ENCODE measurements at regions not wholly inside any gene's neighbourhood (a gene's known extent, or its start where the extent isn't known, plus 50 kb on each side); places are given as distances from the start of the nearest gene placed in this dataset.

DNA sequence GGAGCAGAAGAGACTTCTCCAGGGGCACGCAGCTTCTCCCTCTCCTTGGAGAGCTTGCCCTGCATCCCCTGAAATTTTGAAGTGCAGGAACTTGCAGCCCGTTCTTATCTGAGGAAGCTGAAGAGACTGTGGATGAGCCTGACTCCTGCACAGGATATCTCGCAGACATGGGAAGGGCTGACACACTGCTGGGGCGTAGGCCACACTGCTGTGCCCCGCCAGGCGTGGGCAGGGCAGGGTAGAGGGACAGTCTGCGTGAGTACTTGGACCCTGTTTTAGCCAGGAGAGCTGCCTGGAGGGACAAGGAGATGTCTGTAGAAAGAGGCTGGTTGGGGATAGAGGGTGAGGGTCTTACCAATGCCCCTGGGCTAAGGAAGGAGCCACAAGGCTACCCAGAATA is 353.7 kb upstream of the NBEA start:
- no peaks in the 10 kb centered on the region for H3K36me3 ChIP-seq (ENCODE audit: control insufficient read depth in 2 of 2, insufficient read depth in 2 of 2, low read length in 1 of 2)
- no peak overlapping the region for H3K4me3 ChIP-seq (ENCODE audit: low read depth in 1 of 2, low read length in 2 of 2)
- H3K27me3 ChIP-seq (ENCODE audit: control insufficient read depth in 1 of 2, insufficient read depth in 2 of 2, low read length in 2 of 2): no peaks in the 10 kb centered on the region
- no peak overlapping the region for H3K27ac ChIP-seq (ENCODE audit: low read depth in 2 of 2, low read length in 1 of 2)
- H3K9me3 ChIP-seq (ENCODE audit: control insufficient read depth in 2 of 2, insufficient read depth in 1 of 2, low read depth in 1 of 2, low read length in 1 of 2): peaks cover 0 to 2% of the 10 kb centered on the region in 2 donors
- 87 to 90% methylated on average over 7 of the region's 7 CpGs for WGBS, 2 donors
- H3K4me1 ChIP-seq (ENCODE audit: control insufficient read depth in 2 of 2, insufficient read depth in 2 of 2, low read length in 1 of 2): no peaks in the 10 kb centered on the region

DNA sequence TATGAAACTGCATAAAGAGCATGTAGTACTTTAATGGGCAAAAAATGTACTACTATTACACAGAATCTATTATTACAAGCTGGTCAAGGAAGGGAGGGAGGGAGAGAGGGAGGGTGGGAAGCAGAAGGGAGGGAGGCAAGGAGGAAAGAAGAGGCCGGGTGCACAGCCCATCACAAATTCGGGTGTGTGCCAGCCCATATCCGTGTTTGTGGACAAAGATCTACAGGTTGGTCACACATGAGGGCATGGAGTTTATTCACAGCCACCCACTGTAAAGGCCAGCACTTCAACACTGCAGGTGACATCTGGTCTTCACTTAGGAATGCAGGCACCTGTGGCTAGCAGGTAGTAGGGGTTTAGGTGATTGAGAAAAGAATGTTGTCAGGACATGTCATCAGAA is 352.5 kb upstream of the NBEA start:
- H3K9me3 ChIP-seq (ENCODE audit: control insufficient read depth in 2 of 2, insufficient read depth in 1 of 2, low read depth in 1 of 2, low read length in 1 of 2): peaks cover 0 to 2% of the 10 kb centered on the region in 2 donors
- no peaks in the 10 kb centered on the region for H3K27me3 ChIP-seq (ENCODE audit: control insufficient read depth in 1 of 2, insufficient read depth in 2 of 2, low read length in 2 of 2)
- H3K4me3 ChIP-seq (ENCODE audit: low read depth in 1 of 2, low read length in 2 of 2): no peak overlapping the region
- no peaks in the 10 kb centered on the region for H3K36me3 ChIP-seq (ENCODE audit: control insufficient read depth in 2 of 2, insufficient read depth in 2 of 2, low read length in 1 of 2)
- H3K27ac ChIP-seq (ENCODE audit: low read depth in 2 of 2, low read length in 1 of 2): no peak overlapping the region
- WGBS, 2 donors: 76 to 80% methylated on average over 3 of the region's 3 CpGs
- no peaks in the 10 kb centered on the region for H3K4me1 ChIP-seq (ENCODE audit: control insufficient read depth in 2 of 2, insufficient read depth in 2 of 2, low read length in 1 of 2)

DNA sequence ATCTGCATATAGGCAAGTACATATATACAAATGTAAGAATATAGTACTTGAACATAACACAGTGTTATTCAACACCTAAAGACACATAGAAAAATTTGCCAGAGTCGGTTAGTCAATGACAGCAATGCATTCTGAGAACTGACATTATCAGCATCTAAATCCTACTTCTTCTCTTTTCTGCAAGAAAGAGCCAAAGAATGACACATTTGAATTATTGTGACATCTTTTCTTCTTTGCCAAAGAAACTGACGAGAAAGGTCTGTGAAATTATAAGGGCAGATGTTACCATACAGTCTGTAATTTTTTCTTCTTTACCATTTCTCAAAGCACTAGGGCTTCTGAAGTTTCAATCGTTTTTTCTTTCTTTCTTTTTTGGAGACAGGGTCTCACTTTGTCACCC is 350.9 kb upstream of the NBEA start:
- no peak overlapping the region for H3K4me3 ChIP-seq (ENCODE audit: low read depth in 1 of 2, low read length in 2 of 2)
- H3K9me3 ChIP-seq (ENCODE audit: control insufficient read depth in 2 of 2, insufficient read depth in 1 of 2, low read depth in 1 of 2, low read length in 1 of 2): peaks cover 0 to 2% of the 10 kb centered on the region in 2 donors
- no peaks in the 10 kb centered on the region for H3K27me3 ChIP-seq (ENCODE audit: control insufficient read depth in 1 of 2, insufficient read depth in 2 of 2, low read length in 2 of 2)
- no peaks in the 10 kb centered on the region for H3K4me1 ChIP-seq (ENCODE audit: control insufficient read depth in 2 of 2, insufficient read depth in 2 of 2, low read length in 1 of 2)
- no peaks in the 10 kb centered on the region for H3K36me3 ChIP-seq (ENCODE audit: control insufficient read depth in 2 of 2, insufficient read depth in 2 of 2, low read length in 1 of 2)
- H3K27ac ChIP-seq (ENCODE audit: low read depth in 2 of 2, low read length in 1 of 2): peak overlapping the region in 1 of 2 donors; percentile 47
- 59 to 60% methylated on average over 3 of the region's 3 CpGs for WGBS, 2 donors

DNA sequence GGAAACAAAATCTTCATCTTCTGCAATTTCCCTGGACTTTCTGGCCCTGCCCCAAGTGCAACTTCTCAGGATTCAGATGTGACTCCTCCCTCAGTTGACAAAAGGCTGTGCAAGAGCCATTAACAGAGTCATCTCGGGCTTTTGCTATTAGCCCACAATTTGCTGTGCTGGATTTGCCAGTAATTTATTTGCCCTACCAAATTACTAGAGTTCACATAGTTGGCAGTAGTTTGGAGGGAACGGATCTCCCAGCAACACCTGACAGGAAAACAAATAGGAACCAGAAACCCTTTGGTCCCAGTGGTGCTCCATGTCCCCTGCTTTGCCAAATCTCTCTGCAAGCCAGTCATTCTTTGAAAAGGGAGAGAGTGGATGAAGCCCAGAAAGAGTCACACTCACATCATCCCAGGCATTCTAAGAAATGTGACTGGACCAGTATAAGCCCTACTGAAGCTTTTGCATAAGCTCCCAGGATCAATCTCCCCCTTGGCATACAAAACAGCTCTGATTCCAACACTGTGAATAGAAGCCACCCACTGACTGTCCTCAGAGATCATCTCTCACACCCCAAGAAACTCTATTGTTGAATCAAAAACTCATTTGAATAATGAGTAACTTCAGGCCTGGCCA is 350.1 kb upstream of the NBEA start:
- Histone ChIP-seq H3K4me1 (ENCODE audit: control insufficient read depth in 2 of 2, insufficient read depth in 2 of 2, low read length in 1 of 2) (no peaks in the 10 kb centered on the region), H3K9me3 (ENCODE audit: control insufficient read depth in 2 of 2, insufficient read depth in 1 of 2, low read depth in 1 of 2, low read length in 1 of 2) (peaks cover 0 to 2% of the 10 kb centered on the region in 2 donors), H3K27ac (ENCODE audit: low read depth in 2 of 2, low read length in 1 of 2) (no peak overlapping the region), H3K4me3 (ENCODE audit: low read depth in 1 of 2, low read length in 2 of 2) (no peak overlapping the region), H3K36me3 (ENCODE audit: control insufficient read depth in 2 of 2, insufficient read depth in 2 of 2, low read length in 1 of 2) (no peaks in the 10 kb centered on the region), H3K27me3 (ENCODE audit: control insufficient read depth in 1 of 2, insufficient read depth in 2 of 2, low read length in 2 of 2) (no peaks in the 10 kb centered on the region)
- WGBS, 2 donors: 21 to 35% methylated on average over 2 of the region's 2 CpGs

DNA sequence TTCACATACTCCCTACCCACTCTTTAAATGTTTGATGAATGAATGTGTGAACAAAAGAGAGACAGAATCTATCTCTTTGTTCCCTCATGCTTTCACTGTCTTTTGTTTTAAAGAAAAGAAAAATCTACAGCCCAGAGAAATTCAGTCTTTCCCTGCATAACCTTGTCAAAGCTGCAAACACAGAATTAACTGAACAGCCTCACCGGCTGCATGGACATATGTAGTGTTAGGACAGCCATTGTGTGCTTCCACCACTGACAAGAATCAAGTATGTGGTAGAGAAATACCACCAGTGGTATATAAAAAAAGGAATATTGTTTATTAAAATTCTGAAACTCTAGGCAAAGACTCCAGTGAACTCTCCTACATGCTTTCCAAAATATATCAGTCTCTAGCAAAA is 348.4 kb upstream of the NBEA start:
- H3K27me3 ChIP-seq (ENCODE audit: control insufficient read depth in 1 of 2, insufficient read depth in 2 of 2, low read length in 2 of 2): no peaks in the 10 kb centered on the region
- H3K4me3 ChIP-seq (ENCODE audit: low read depth in 1 of 2, low read length in 2 of 2): no peak overlapping the region
- H3K4me1 ChIP-seq (ENCODE audit: control insufficient read depth in 2 of 2, insufficient read depth in 2 of 2, low read length in 1 of 2): no peaks in the 10 kb centered on the region
- no peaks in the 10 kb centered on the region for H3K36me3 ChIP-seq (ENCODE audit: control insufficient read depth in 2 of 2, insufficient read depth in 2 of 2, low read length in 1 of 2)
- 82 to 85% methylated on average over 1 of the region's 1 CpG for WGBS, 2 donors
- H3K9me3 ChIP-seq (ENCODE audit: control insufficient read depth in 2 of 2, insufficient read depth in 1 of 2, low read depth in 1 of 2, low read length in 1 of 2): peaks cover 0 to 2% of the 10 kb centered on the region in 2 donors
- H3K27ac ChIP-seq (ENCODE audit: low read depth in 2 of 2, low read length in 1 of 2): no peak overlapping the region

DNA sequence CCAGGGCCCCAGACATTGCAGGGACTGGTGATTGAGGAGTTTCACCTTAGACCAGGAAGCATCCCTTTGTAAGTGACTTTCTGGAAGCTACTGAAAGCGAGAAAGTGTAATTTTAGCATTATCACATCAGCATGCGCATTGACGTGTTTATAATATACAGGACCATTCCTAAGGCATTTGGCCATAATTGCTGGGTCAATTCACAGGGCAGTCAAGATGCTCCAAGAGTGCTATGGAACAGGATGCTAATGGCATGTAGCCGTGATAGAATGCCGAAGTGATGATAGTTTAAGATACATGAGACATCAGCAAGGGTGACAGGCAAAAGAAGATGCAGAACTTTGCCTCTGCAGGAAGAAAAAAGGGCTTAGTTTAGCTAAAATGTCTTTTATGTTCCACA is 347.6 kb upstream of the NBEA start:
- WGBS, 2 donors: 87 to 92% methylated on average over 5 of the region's 5 CpGs
- no peaks in the 10 kb centered on the region for H3K36me3 ChIP-seq (ENCODE audit: control insufficient read depth in 2 of 2, insufficient read depth in 2 of 2, low read length in 1 of 2)
- H3K27ac ChIP-seq (ENCODE audit: low read depth in 2 of 2, low read length in 1 of 2): no peak overlapping the region
- peaks cover 0 to 2% of the 10 kb centered on the region in 2 donors for H3K9me3 ChIP-seq (ENCODE audit: control insufficient read depth in 2 of 2, insufficient read depth in 1 of 2, low read depth in 1 of 2, low read length in 1 of 2)
- no peaks in the 10 kb centered on the region for H3K4me1 ChIP-seq (ENCODE audit: control insufficient read depth in 2 of 2, insufficient read depth in 2 of 2, low read length in 1 of 2)
- H3K27me3 ChIP-seq (ENCODE audit: control insufficient read depth in 1 of 2, insufficient read depth in 2 of 2, low read length in 2 of 2): no peaks in the 10 kb centered on the region
- no peak overlapping the region for H3K4me3 ChIP-seq (ENCODE audit: low read depth in 1 of 2, low read length in 2 of 2)

DNA sequence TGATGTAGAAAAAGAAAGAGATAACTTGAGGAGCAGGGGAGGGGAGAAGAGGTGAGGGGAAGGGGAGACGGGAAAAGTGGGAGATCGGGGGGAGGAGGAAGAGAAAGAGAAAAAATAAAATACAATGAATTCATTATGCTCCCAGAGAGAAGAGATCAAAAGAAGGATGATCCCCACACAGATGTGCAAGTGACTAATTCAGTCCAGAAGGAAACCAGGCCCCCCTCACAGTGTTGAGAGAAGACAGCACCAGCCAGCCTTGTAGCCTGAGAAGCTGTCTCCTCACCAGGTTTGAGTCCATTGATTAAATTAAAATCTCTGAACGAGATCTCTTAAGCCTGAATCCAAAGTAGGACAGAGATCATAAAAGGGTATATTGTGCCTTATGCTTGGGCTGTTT is 333.7 kb upstream of the NBEA start:
- Histone ChIP-seq H3K9me3 (ENCODE audit: control insufficient read depth in 2 of 2, insufficient read depth in 1 of 2, low read depth in 1 of 2, low read length in 1 of 2) (no peaks in the 10 kb centered on the region), H3K27ac (ENCODE audit: low read depth in 2 of 2, low read length in 1 of 2) (no peak overlapping the region), H3K36me3 (ENCODE audit: control insufficient read depth in 2 of 2, insufficient read depth in 2 of 2, low read length in 1 of 2) (no peaks in the 10 kb centered on the region), H3K4me1 (ENCODE audit: control insufficient read depth in 2 of 2, insufficient read depth in 2 of 2, low read length in 1 of 2) (no peaks in the 10 kb centered on the region), H3K27me3 (ENCODE audit: control insufficient read depth in 1 of 2, insufficient read depth in 2 of 2, low read length in 2 of 2) (no peaks in the 10 kb centered on the region), H3K4me3 (ENCODE audit: low read depth in 1 of 2, low read length in 2 of 2) (no peak overlapping the region)
- WGBS, 2 donors: 65 to 85% methylated on average over 3 of the region's 3 CpGs

DNA sequence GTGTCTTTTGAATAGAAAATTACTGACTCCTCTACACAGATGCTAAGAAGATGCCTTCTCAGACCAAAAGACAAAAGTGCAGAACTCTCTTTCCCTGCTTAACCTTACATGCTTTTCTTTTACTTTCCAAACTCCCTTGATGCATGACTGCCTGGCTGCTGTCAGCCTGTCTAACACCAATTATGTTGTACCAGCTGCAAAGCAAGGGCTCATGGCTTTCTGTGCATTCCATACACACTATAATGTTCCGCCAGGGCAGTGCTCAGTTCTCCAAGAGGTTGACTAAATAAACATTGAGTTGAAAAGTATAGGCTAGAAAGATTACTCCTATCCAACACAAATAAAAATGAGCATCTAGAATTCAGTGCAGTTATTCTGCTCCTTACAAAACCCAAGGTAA is 330.4 kb upstream of the NBEA start:
- H3K27ac ChIP-seq (ENCODE audit: low read depth in 2 of 2, low read length in 1 of 2): no peak overlapping the region
- 83 to 86% methylated on average over 1 of the region's 1 CpG for WGBS, 2 donors

DNA sequence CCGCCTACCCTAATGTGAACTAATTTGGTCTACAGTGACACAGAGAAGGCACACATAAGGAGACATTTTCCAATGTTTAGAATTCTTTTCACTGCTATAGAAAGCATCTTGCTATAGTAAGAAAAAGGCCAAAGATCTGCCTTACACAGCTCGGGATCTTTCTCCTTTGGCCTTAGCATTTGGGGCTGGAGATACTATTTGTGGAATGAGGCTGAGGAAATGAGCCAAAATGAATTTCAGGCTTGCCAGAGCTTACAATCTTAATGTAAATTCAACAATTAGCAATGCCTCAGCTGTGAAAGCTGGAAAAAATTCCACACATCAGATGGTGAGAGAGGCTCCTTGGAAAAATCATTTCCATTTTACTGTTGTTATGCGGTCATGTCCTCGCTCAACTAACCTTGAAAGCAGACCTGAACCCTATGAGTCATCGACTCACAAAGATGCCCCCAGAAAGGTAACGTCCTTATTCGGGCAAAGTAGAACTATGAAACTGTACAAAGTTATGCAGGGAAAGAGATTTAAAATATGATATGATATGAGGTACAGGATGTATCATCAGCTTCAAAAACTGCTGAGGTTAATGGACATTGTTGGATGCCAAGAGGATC is 324.5 kb upstream of the NBEA start:
- H3K36me3 ChIP-seq (ENCODE audit: control insufficient read depth in 2 of 2, insufficient read depth in 2 of 2, low read length in 1 of 2): no peaks in the 10 kb centered on the region
- 73 to 74% methylated on average over 7 of the region's 7 CpGs for WGBS, 2 donors
- no peak overlapping the region for H3K4me3 ChIP-seq (ENCODE audit: low read depth in 1 of 2, low read length in 2 of 2)

More for the DNA sequence above, 330.4 kb upstream of the NBEA start:
- Histone ChIP-seq H3K9me3 (ENCODE audit: control insufficient read depth in 2 of 2, insufficient read depth in 1 of 2, low read depth in 1 of 2, low read length in 1 of 2) (no peaks in the 10 kb centered on the region), H3K4me3 (ENCODE audit: low read depth in 1 of 2, low read length in 2 of 2) (no peak overlapping the region), H3K27me3 (ENCODE audit: control insufficient read depth in 1 of 2, insufficient read depth in 2 of 2, low read length in 2 of 2) (no peaks in the 10 kb centered on the region), H3K36me3 (ENCODE audit: control insufficient read depth in 2 of 2, insufficient read depth in 2 of 2, low read length in 1 of 2) (no peaks in the 10 kb centered on the region), H3K4me1 (ENCODE audit: control insufficient read depth in 2 of 2, insufficient read depth in 2 of 2, low read length in 1 of 2) (no peaks in the 10 kb centered on the region)

DNA sequence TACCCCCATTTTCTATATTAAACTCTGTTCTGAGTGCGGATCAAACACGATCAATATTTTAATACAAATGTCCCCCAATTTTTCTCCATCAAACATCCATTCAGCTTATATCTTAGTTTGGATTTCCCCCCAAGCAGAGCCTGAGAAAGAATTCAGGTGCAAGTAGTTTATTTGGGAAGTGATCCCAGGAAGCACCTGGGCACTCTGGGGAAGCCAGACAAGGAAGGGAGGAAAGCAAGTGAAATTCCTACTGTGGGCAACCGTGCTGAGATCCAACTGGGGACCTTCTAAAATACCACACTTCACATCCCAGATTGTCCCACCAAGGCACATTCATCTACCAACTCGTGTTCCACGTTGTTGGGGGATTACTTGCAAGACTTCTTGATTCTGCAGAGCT is 323.4 kb upstream of the NBEA start:
- no peaks in the 10 kb centered on the region for H3K9me3 ChIP-seq (ENCODE audit: control insufficient read depth in 2 of 2, insufficient read depth in 1 of 2, low read depth in 1 of 2, low read length in 1 of 2)
- H3K27me3 ChIP-seq (ENCODE audit: control insufficient read depth in 1 of 2, insufficient read depth in 2 of 2, low read length in 2 of 2): no peaks in the 10 kb centered on the region
- WGBS, 2 donors: 73 to 80% methylated on average over 5 of the region's 5 CpGs
- H3K4me1 ChIP-seq (ENCODE audit: control insufficient read depth in 2 of 2, insufficient read depth in 2 of 2, low read length in 1 of 2): no peaks in the 10 kb centered on the region
- H3K27ac ChIP-seq (ENCODE audit: low read depth in 2 of 2, low read length in 1 of 2): no peak overlapping the region
- H3K36me3 ChIP-seq (ENCODE audit: control insufficient read depth in 2 of 2, insufficient read depth in 2 of 2, low read length in 1 of 2): no peaks in the 10 kb centered on the region
- H3K4me3 ChIP-seq (ENCODE audit: low read depth in 1 of 2, low read length in 2 of 2): no peak overlapping the region

More for the DNA sequence above, 324.5 kb upstream of the NBEA start:
- no peaks in the 10 kb centered on the region for H3K9me3 ChIP-seq (ENCODE audit: control insufficient read depth in 2 of 2, insufficient read depth in 1 of 2, low read depth in 1 of 2, low read length in 1 of 2)
- no peaks in the 10 kb centered on the region for H3K27me3 ChIP-seq (ENCODE audit: control insufficient read depth in 1 of 2, insufficient read depth in 2 of 2, low read length in 2 of 2)
- H3K27ac ChIP-seq (ENCODE audit: low read depth in 2 of 2, low read length in 1 of 2): no peak overlapping the region
- H3K4me1 ChIP-seq (ENCODE audit: control insufficient read depth in 2 of 2, insufficient read depth in 2 of 2, low read length in 1 of 2): no peaks in the 10 kb centered on the region
